ENCODE measurements at regions not wholly inside any gene's neighbourhood (a gene's known extent, or its start where the extent isn't known, plus 50 kb on each side); places are given as distances from the start of the nearest gene placed in this dataset.

DNA sequence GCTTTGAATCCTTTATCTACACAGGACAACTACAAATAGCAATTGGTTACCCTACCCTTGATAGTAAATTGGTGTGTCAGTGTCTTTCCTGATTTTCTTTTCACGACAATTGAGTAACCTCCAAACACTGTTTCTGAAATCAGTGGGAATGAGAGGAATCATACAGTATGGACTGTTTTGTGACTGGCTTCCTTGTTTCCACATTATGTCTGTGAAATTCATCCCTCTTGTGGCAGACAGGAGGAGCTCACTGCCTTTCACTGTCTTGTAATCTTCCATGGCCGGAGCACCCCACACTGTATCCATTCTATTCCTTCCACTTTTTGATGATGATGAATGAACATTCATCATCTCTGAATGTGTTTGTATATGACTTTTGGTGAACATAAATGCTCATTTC lies 164.0 kb upstream of the PZP start:
- H3K4me3 ChIP-seq (ENCODE audit: low read length in 2 of 2), result no peak overlapping the region
- H3K4ac ChIP-seq (ENCODE audit: low read length), result no peak overlapping the region
- no peak overlapping the region for H2AFZ ChIP-seq (ENCODE audit: low read length)
- H2BK15ac ChIP-seq (ENCODE audit: low read length), result no peak overlapping the region
- H3K9ac ChIP-seq (ENCODE audit: low read depth, low read length, poor library complexity), result no peak overlapping the region
- no peak overlapping the region for H2AK5ac ChIP-seq (ENCODE audit: low read depth, low read length)
- no peak for DNase-seq (ENCODE audit: low spot score)
- no peak overlapping the region for H2BK120ac ChIP-seq (ENCODE audit: low read depth, low read length)
- no peak overlapping the region for H2BK12ac ChIP-seq (ENCODE audit: low read length)
- H3K4me2 ChIP-seq (ENCODE audit: insufficient read depth, low read length, poor library complexity, severe bottlenecking), result no peak overlapping the region
- H3K18ac ChIP-seq (ENCODE audit: low read length), result no peak overlapping the region
- H3K27me3 ChIP-seq (ENCODE audit: control insufficient read depth in 3 of 3, insufficient read depth in 3 of 3, low read depth in 1 of 3, low read length in 3 of 3), result no peaks in the 10 kb centered on the region
- no peak overlapping the region for H3K14ac ChIP-seq (ENCODE audit: low read length)
- H3K4me1 ChIP-seq (ENCODE audit: control insufficient read depth in 2 of 2, insufficient read depth in 1 of 2, low read depth in 1 of 2, low read length in 2 of 2), result no peaks in the 10 kb centered on the region
- H4K91ac ChIP-seq (ENCODE audit: low read depth, low read length, poor library complexity), result no peak overlapping the region
- no peak overlapping the region for H2BK5ac ChIP-seq (ENCODE audit: low read length)
- H3K79me1 ChIP-seq (ENCODE audit: low read depth, low read length), result no peaks in the 10 kb centered on the region
- no peak overlapping the region for H3K27ac ChIP-seq (replicated peaks; ENCODE audit: low read length)
- WGBS, 2 donors (ENCODE audit: extremely low coverage in 2 of 2, insufficient read length in 2 of 2, insufficient replicate concordance in 1 of 2), result no CpG with 5 or more reads among the region's 2 CpGs
- no peak overlapping the region for H4K8ac ChIP-seq (ENCODE audit: low read depth, low read length)
- no peak overlapping the region for H3K23ac ChIP-seq (ENCODE audit: low read depth, low read length, poor library complexity)
- H3K9me3 ChIP-seq (replicated peaks in 1 of 2; ENCODE audit: control insufficient read depth in 2 of 2, insufficient read depth in 1 of 2, low read depth in 1 of 2, low read length in 2 of 2), result no peaks in the 10 kb centered on the region
- no peaks in the 10 kb centered on the region for H3K36me3 ChIP-seq (replicated peaks in 1 of 2; ENCODE audit: control insufficient read depth in 2 of 2, insufficient read depth in 2 of 2, low read length in 2 of 2)

DNA sequence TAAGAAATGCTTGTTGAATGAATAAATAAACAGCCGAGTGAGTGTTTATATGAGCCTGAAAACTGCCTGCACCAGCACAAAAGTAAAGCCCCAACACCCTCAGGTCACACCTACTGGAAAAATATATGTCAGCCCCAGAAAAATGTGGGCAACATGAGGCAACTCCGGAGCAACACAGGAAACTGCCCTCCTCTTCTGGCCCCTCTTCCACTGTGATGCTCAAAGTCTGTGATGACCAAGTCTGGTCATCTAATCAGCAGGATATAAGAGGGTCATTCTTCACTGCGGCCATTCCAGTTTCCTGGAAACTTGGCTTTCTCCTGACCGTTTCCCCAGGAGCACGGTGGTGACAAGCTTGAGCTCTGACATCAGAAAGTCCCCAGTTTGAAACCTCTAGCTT lies 159.6 kb upstream of the PZP start:
- no CpG with 5 or more reads among the region's 5 CpGs for WGBS, 2 donors (ENCODE audit: extremely low coverage in 2 of 2, insufficient read length in 2 of 2, insufficient replicate concordance in 1 of 2)

DNA sequence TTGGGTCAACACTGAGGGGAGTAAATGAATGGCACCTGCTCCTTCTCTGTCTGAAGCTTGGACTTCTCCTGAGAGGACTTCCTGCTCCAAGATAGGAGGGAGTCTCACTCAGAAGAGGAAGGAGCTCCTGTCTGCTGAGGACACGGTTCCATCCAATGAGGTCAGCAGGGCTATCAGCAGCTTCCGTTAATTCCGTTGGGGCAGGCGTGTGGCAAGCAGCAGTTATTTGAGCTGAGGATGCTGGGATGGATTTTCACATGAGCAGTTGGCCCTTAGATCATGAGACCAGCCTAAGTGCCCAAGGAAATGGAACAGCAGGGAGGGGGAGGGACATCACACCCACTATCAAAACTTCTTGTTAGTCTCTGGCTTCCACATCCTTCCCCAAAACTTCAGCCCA lies 159.0 kb upstream of the PZP start:
- no CpG with 5 or more reads among the region's 4 CpGs for WGBS, 2 donors (ENCODE audit: extremely low coverage in 2 of 2, insufficient read length in 2 of 2, insufficient replicate concordance in 1 of 2)
- H2BK12ac ChIP-seq (ENCODE audit: low read length), result no peak overlapping the region
- no peak overlapping the region for H3K4me3 ChIP-seq (ENCODE audit: low read length in 2 of 2)
- no peak overlapping the region for H3K4ac ChIP-seq (ENCODE audit: low read length)
- no peaks in the 10 kb centered on the region for H3K36me3 ChIP-seq (replicated peaks in 1 of 2; ENCODE audit: control insufficient read depth in 2 of 2, insufficient read depth in 2 of 2, low read length in 2 of 2)
- H3K27ac ChIP-seq (replicated peaks; ENCODE audit: low read length), result no peak overlapping the region
- no peak for DNase-seq (ENCODE audit: low spot score)
- H3K23ac ChIP-seq (ENCODE audit: low read depth, low read length, poor library complexity), result no peak overlapping the region
- H3K79me1 ChIP-seq (ENCODE audit: low read depth, low read length), result no peaks in the 10 kb centered on the region
- no peak overlapping the region for H2BK5ac ChIP-seq (ENCODE audit: low read length)
- H2BK15ac ChIP-seq (ENCODE audit: low read length), result no peak overlapping the region
- no peak overlapping the region for H2AK5ac ChIP-seq (ENCODE audit: low read depth, low read length)
- no peaks in the 10 kb centered on the region for H3K9me3 ChIP-seq (replicated peaks in 1 of 2; ENCODE audit: control insufficient read depth in 2 of 2, insufficient read depth in 1 of 2, low read depth in 1 of 2, low read length in 2 of 2)
- no peak overlapping the region for H2BK120ac ChIP-seq (ENCODE audit: low read depth, low read length)
- H3K4me1 ChIP-seq (ENCODE audit: control insufficient read depth in 2 of 2, insufficient read depth in 1 of 2, low read depth in 1 of 2, low read length in 2 of 2), result peaks cover 0 to 3% of the 10 kb centered on the region in 2 donors
- H4K8ac ChIP-seq (ENCODE audit: low read depth, low read length), result no peak overlapping the region
- H3K18ac ChIP-seq (ENCODE audit: low read length), result no peak overlapping the region
- no peaks in the 10 kb centered on the region for H3K27me3 ChIP-seq (ENCODE audit: control insufficient read depth in 3 of 3, insufficient read depth in 3 of 3, low read depth in 1 of 3, low read length in 3 of 3)
- no peak overlapping the region for H3K14ac ChIP-seq (ENCODE audit: low read length)
- H3K9ac ChIP-seq (ENCODE audit: low read depth, low read length, poor library complexity), result no peak overlapping the region
- no peak overlapping the region for H3K4me2 ChIP-seq (ENCODE audit: insufficient read depth, low read length, poor library complexity, severe bottlenecking)
- H4K91ac ChIP-seq (ENCODE audit: low read depth, low read length, poor library complexity), result no peak overlapping the region
- H2AFZ ChIP-seq (ENCODE audit: low read length), result no peak overlapping the region

More for the DNA sequence above, 159.6 kb upstream of the PZP start:
- no peak overlapping the region for H3K23ac ChIP-seq (ENCODE audit: low read depth, low read length, poor library complexity)
- no peak overlapping the region for H4K91ac ChIP-seq (ENCODE audit: low read depth, low read length, poor library complexity)
- H3K36me3 ChIP-seq (replicated peaks in 1 of 2; ENCODE audit: control insufficient read depth in 2 of 2, insufficient read depth in 2 of 2, low read length in 2 of 2), result no peaks in the 10 kb centered on the region
- H3K4me3 ChIP-seq (ENCODE audit: low read length in 2 of 2), result no peak overlapping the region
- no peak overlapping the region for H2AFZ ChIP-seq (ENCODE audit: low read length)
- no peaks in the 10 kb centered on the region for H3K9me3 ChIP-seq (replicated peaks in 1 of 2; ENCODE audit: control insufficient read depth in 2 of 2, insufficient read depth in 1 of 2, low read depth in 1 of 2, low read length in 2 of 2)
- no peak overlapping the region for H2BK15ac ChIP-seq (ENCODE audit: low read length)
- peaks cover 0 to 3% of the 10 kb centered on the region in 2 donors for H3K4me1 ChIP-seq (ENCODE audit: control insufficient read depth in 2 of 2, insufficient read depth in 1 of 2, low read depth in 1 of 2, low read length in 2 of 2)
- no peak overlapping the region for H3K4me2 ChIP-seq (ENCODE audit: insufficient read depth, low read length, poor library complexity, severe bottlenecking)
- no peak overlapping the region for H4K8ac ChIP-seq (ENCODE audit: low read depth, low read length)
- no peaks in the 10 kb centered on the region for H3K27me3 ChIP-seq (ENCODE audit: control insufficient read depth in 3 of 3, insufficient read depth in 3 of 3, low read depth in 1 of 3, low read length in 3 of 3)
- no peak overlapping the region for H2BK5ac ChIP-seq (ENCODE audit: low read length)
- no peak overlapping the region for H2AK5ac ChIP-seq (ENCODE audit: low read depth, low read length)
- H2BK120ac ChIP-seq (ENCODE audit: low read depth, low read length), result no peak overlapping the region
- no peak overlapping the region for H3K27ac ChIP-seq (replicated peaks; ENCODE audit: low read length)
- no peak overlapping the region for H3K9ac ChIP-seq (ENCODE audit: low read depth, low read length, poor library complexity)
- no peak overlapping the region for H3K18ac ChIP-seq (ENCODE audit: low read length)
- DNase-seq (ENCODE audit: low spot score), result no peak
- no peak overlapping the region for H3K14ac ChIP-seq (ENCODE audit: low read length)
- H3K79me1 ChIP-seq (ENCODE audit: low read depth, low read length), result no peaks in the 10 kb centered on the region
- no peak overlapping the region for H2BK12ac ChIP-seq (ENCODE audit: low read length)
- H3K4ac ChIP-seq (ENCODE audit: low read length), result no peak overlapping the region

DNA sequence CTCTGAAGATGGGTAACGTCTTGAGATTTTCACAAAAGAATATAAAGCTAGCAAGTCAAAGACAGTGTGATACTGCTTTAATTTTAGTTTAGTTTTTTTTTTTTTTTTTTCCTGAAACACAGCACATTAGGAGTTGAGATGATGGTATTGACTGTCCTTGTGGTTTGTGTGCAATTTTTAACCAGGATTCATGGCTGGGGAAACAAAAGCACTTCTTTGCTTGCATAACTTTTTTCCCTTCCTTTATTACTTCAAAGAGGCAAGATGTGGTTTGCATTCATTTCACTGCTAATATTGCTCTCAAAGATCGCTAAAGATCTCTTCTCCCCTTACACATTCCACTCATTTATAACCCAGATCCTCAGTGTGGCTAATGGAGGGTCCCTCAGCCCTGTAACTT lies 157.1 kb upstream of the PZP start:
- no peak overlapping the region for H2BK5ac ChIP-seq (ENCODE audit: low read length)
- H4K8ac ChIP-seq (ENCODE audit: low read depth, low read length), result no peak overlapping the region
- no peak overlapping the region for H3K4me3 ChIP-seq (ENCODE audit: low read length in 2 of 2)
- no peak for DNase-seq (ENCODE audit: low spot score)
- H3K79me1 ChIP-seq (ENCODE audit: low read depth, low read length), result no peaks in the 10 kb centered on the region
- no peaks in the 10 kb centered on the region for H3K27me3 ChIP-seq (ENCODE audit: control insufficient read depth in 3 of 3, insufficient read depth in 3 of 3, low read depth in 1 of 3, low read length in 3 of 3)
- no peaks in the 10 kb centered on the region for H3K9me3 ChIP-seq (replicated peaks in 1 of 2; ENCODE audit: control insufficient read depth in 2 of 2, insufficient read depth in 1 of 2, low read depth in 1 of 2, low read length in 2 of 2)
- no CpG with 5 or more reads among the region's 2 CpGs for WGBS, 2 donors (ENCODE audit: extremely low coverage in 2 of 2, insufficient read length in 2 of 2, insufficient replicate concordance in 1 of 2)
- no peak overlapping the region for H2BK120ac ChIP-seq (ENCODE audit: low read depth, low read length)
- no peak overlapping the region for H3K14ac ChIP-seq (ENCODE audit: low read length)
- no peak overlapping the region for H2BK15ac ChIP-seq (ENCODE audit: low read length)
- H3K4me1 ChIP-seq (ENCODE audit: control insufficient read depth in 2 of 2, insufficient read depth in 1 of 2, low read depth in 1 of 2, low read length in 2 of 2), result peaks cover 0 to 3% of the 10 kb centered on the region in 2 donors
- no peaks in the 10 kb centered on the region for H3K36me3 ChIP-seq (replicated peaks in 1 of 2; ENCODE audit: control insufficient read depth in 2 of 2, insufficient read depth in 2 of 2, low read length in 2 of 2)
- no peak overlapping the region for H3K4me2 ChIP-seq (ENCODE audit: insufficient read depth, low read length, poor library complexity, severe bottlenecking)
- H2BK12ac ChIP-seq (ENCODE audit: low read length), result no peak overlapping the region
- H3K23ac ChIP-seq (ENCODE audit: low read depth, low read length, poor library complexity), result no peak overlapping the region
- no peak overlapping the region for H3K9ac ChIP-seq (ENCODE audit: low read depth, low read length, poor library complexity)
- H2AFZ ChIP-seq (ENCODE audit: low read length), result no peak overlapping the region
- H3K18ac ChIP-seq (ENCODE audit: low read length), result no peak overlapping the region
- H4K91ac ChIP-seq (ENCODE audit: low read depth, low read length, poor library complexity), result no peak overlapping the region
- H3K27ac ChIP-seq (replicated peaks; ENCODE audit: low read length), result no peak overlapping the region
- no peak overlapping the region for H3K4ac ChIP-seq (ENCODE audit: low read length)
- no peak overlapping the region for H2AK5ac ChIP-seq (ENCODE audit: low read depth, low read length)
